B cell (primary cell): ENCODE measurements at regions not wholly inside any gene's neighbourhood (a gene's known extent, or its start where the extent isn't known, plus 50 kb on each side); places are given as distances from the start of the nearest gene placed in this dataset.

Experiments used
- ATAC-seq: fragments of 200-7000 bp; cut with Tn5 transposase; one replicate; pipeline ENCODE4 v1.10.0; 2021; ENCODE audit warnings: low read depth, mild to moderate bottlenecking, moderate number of reproducible peaks, moderate library complexity
- CTCF ChIA-PET: fragments of 350-600 bp; sonication (Branson Sonifier 250); formaldehyde crosslinking; loops from one replicate; lab custom pipeline; 2021; ENCODE audit warnings: antibody characterized with exemption, inconsistent platforms; lab: Charles Lee
- POLR2A ChIA-PET: fragments of 350-600 bp; sonication (Branson Sonifier 250); formaldehyde crosslinking; loops from one replicate; lab custom pipeline; 2021; ENCODE audit warnings: antibody characterized with exemption; lab: Charles Lee
- DNase-seq: peaks from one replicate; pipeline ENCODE4 v3.0.0; 2013
- H2AFZ ChIP-seq: 2 replicates; pipeline ENCODE4 v1.6.1; 2012; ENCODE audit warnings: mild to moderate bottlenecking, low read depth, low read length; ENCODE audit not compliant: insufficient read depth, poor library complexity, severe bottlenecking
- H3K27ac ChIP-seq, 2 donors: 1 replicate in 1 of 2; 2 replicates in 1 of 2; pipeline ENCODE4 v1.5.1; 2012 to 2013; ENCODE audit warnings: low read length in 2 of 2, mild to moderate bottlenecking in 2 of 2, moderate library complexity in 1 of 2
- H3K27me3 ChIP-seq, 4 experiments: fragments of 200-600 bp in 1 of 4; sonication (generic) in 1 of 4; replicated peaks in 1 of 4; 1 replicate in 2 of 4; 2 replicates in 2 of 4; pipeline versions ENCODE4 v1.6.1 to v1.7.0; 2013 to 2016; ENCODE audit warnings: low read length in 3 of 4, mild to moderate bottlenecking in 2 of 4, mixed read lengths in 1 of 4, moderate library complexity in 1 of 4; ENCODE audit not compliant: insufficient read depth in 4 of 4, control insufficient read depth in 3 of 4; ENCODE audit errors: control extremely low read depth in 1 of 4
- H3K36me3 ChIP-seq, 2 experiments: replicated peaks in 1 of 2; 1 replicate in 1 of 2; 2 replicates in 1 of 2; pipeline versions ENCODE4 v1.6.1 to v1.7.1; 2013; ENCODE audit warnings: low read length in 1 of 2; ENCODE audit not compliant: insufficient read depth in 2 of 2, control insufficient read depth in 1 of 2; ENCODE audit errors: control extremely low read depth in 1 of 2, extremely low read depth in 1 of 2
- H3K4me1 ChIP-seq, 2 donors: fragments of 200-600 bp in 1 of 2; sonication (generic) in 1 of 2; 1 replicate in 1 of 2; 2 replicates in 1 of 2; pipeline versions ENCODE4 v1.5.1 to v1.6.1; 2013 to 2017; ENCODE audit warnings: low read length in 2 of 2; ENCODE audit not compliant: control insufficient read depth in 2 of 2, insufficient read depth in 2 of 2
- H3K4me2 ChIP-seq: replicated peaks from 2 replicates; pipeline ENCODE3; 2012; ENCODE audit warnings: mild to moderate bottlenecking, low read depth, low read length; ENCODE audit not compliant: poor library complexity, severe bottlenecking
- H3K4me3 ChIP-seq, 5 experiments: fragments of 200-600 bp in 1 of 5; sonication (generic) in 1 of 5; 1 replicate in 3 of 5; 2 replicates in 2 of 5; pipeline versions ENCODE4 v1.5.1 to v1.7.0; 2011 to 2016; ENCODE audit warnings: low read length in 4 of 5, mild to moderate bottlenecking in 4 of 5, low read depth in 2 of 5, control low read depth in 1 of 5, moderate library complexity in 1 of 5; ENCODE audit not compliant: insufficient read depth in 1 of 5; ENCODE audit errors: control extremely low read depth in 1 of 5, extremely low read depth in 1 of 5
- H3K79me2 ChIP-seq: fragments of 200-600 bp; sonication (generic); one replicate; pipeline ENCODE4 v1.6.0; 2016; ENCODE audit warnings: low read length; ENCODE audit not compliant: control insufficient read depth, insufficient read depth
- H3K9ac ChIP-seq: fragments of 200-600 bp; sonication (generic); 2 replicates; pipeline ENCODE4 v1.6.1; 2017; ENCODE audit warnings: mild to moderate bottlenecking, low read length, moderate library complexity
- H3K9me3 ChIP-seq, 3 donors: one replicate each; pipeline versions ENCODE4 v1.6.1 to v1.7.1; 2013; ENCODE audit warnings: low read length in 2 of 3; ENCODE audit not compliant: control insufficient read depth in 2 of 3, insufficient read depth in 1 of 3; ENCODE audit errors: control extremely low read depth in 1 of 3
- H4K20me1 ChIP-seq: 2 replicates; pipeline ENCODE4 v1.6.0; 2012; ENCODE audit warnings: mild to moderate bottlenecking, low read length; ENCODE audit not compliant: insufficient read depth, control insufficient read depth, poor library complexity, severe bottlenecking
- H3K27ac Mint-ChIP-seq: one replicate; pipeline ENCODE4 v1.8.0; 2021; ENCODE audit warnings: mixed read lengths
- H3K27me3 Mint-ChIP-seq: one replicate; pipeline ENCODE4 v1.8.0; 2021; ENCODE audit warnings: mixed read lengths
- H3K4me1 Mint-ChIP-seq: one replicate; pipeline ENCODE4 v1.8.0; 2021; ENCODE audit warnings: mixed read lengths
- H3K4me3 Mint-ChIP-seq: one replicate; pipeline ENCODE4 v1.8.0; 2021; ENCODE audit warnings: mixed read lengths
- H3K9me3 Mint-ChIP-seq: one replicate; pipeline ENCODE4 v1.8.0; 2022; ENCODE audit warnings: mixed read lengths; ENCODE audit not compliant: insufficient read depth
- EZH2 ChIP-seq: IDR thresholded peaks from 2 replicates; pipeline ENCODE4 v1.6.1; 2012; ENCODE audit warnings: borderline replicate concordance, low read depth, mild to moderate bottlenecking, moderate library complexity, low read length; ENCODE audit not compliant: insufficient read depth, poor library complexity, severe bottlenecking
- WGBS: methylation state at CpG from one replicate; pipeline ENCODE4 v1.1.5; 2013; ENCODE audit warnings: missing lambda C conversion rate; ENCODE audit not compliant: insufficient coverage; 5-methylcytosine and 5-hydroxymethylcytosine counted together
- intact Hi-C: fragments of 100-400 bp; cut with micrococcal nuclease; formaldehyde crosslinking; loops from one replicate; pipeline ENCODE4 v1.10.0; 2022
- TF ChIP-seq, protein P1 (sequence below): fragments of 200-600 bp; IDR thresholded peaks from one replicate; pipeline ENCODE4 v1.8.0; 2022; ENCODE audit warnings: antibody characterized with exemption, mild to moderate bottlenecking

- no peaks in the 10 kb centered on the region for H3K9me3 ChIP-seq
- intact Hi-C loops = no loop called here
- no peak overlapping the region for H3K4me2 ChIP-seq
- Mint-ChIP-seq H3K9me3 (no peaks in the 10 kb centered on the region), H3K4me1 (no peaks in the 10 kb centered on the region), H3K27me3 (no peaks in the 10 kb centered on the region), H3K4me3 (no peak overlapping the region), H3K27ac (no peak overlapping the region)
- no peaks in the 10 kb centered on the region for H4K20me1 ChIP-seq
- H3K36me3 ChIP-seq = no peaks in the 10 kb centered on the region
- DNase-seq = no peak
- H3K79me2 ChIP-seq = no peaks in the 10 kb centered on the region
- H3K27me3 ChIP-seq = no peaks in the 10 kb centered on the region
- H3K27ac ChIP-seq = no peak overlapping the region
- ATAC-seq = no peak
- no peak overlapping the region for H3K9ac ChIP-seq
- TF ChIP-seq EZH2 = no peak
- TF ChIP-seq, protein P1, sequence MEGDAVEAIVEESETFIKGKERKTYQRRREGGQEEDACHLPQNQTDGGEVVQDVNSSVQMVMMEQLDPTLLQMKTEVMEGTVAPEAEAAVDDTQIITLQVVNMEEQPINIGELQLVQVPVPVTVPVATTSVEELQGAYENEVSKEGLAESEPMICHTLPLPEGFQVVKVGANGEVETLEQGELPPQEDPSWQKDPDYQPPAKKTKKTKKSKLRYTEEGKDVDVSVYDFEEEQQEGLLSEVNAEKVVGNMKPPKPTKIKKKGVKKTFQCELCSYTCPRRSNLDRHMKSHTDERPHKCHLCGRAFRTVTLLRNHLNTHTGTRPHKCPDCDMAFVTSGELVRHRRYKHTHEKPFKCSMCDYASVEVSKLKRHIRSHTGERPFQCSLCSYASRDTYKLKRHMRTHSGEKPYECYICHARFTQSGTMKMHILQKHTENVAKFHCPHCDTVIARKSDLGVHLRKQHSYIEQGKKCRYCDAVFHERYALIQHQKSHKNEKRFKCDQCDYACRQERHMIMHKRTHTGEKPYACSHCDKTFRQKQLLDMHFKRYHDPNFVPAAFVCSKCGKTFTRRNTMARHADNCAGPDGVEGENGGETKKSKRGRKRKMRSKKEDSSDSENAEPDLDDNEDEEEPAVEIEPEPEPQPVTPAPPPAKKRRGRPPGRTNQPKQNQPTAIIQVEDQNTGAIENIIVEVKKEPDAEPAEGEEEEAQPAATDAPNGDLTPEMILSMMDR = no peak
- H3K4me3 ChIP-seq = no peak overlapping the region
- H2AFZ ChIP-seq = no peak overlapping the region
- H3K4me1 ChIP-seq = no peaks in the 10 kb centered on the region
- ChIA-PET CTCF (no interaction called here), POLR2A (no interaction called here)
Measured at GRCh38 chr18:65498605-65499004, 252.2 kb upstream of the CDH7 start.

DNA sequence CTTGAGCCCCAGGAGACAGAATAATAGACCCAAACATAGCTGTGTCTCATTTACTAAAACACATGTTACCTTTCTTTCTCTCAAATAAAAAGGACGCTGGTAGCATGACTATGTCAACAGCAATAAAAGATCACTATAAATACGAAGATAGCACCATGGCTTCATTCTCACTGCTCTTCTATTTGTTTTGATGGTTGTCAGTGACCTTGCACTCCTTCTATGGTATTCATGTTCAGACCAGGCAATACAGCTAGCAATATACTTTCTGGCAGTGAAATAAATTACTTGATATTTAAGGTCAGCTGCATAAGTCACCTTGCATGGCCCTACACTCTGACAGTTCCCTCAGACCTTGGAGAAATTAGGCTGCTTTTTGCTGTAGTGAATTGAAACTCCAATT is 263.2 kb upstream of the CDH7 start:
- Histone ChIP-seq H3K27me3 (no peaks in the 10 kb centered on the region), H4K20me1 (no peaks in the 10 kb centered on the region), H2AFZ (no peak overlapping the region), H3K9me3 (no peaks in the 10 kb centered on the region), H3K9ac (no peak overlapping the region), H3K4me3 (no peak overlapping the region), H3K27ac (no peak overlapping the region), H3K36me3 (no peaks in the 10 kb centered on the region), H3K79me2 (no peaks in the 10 kb centered on the region), H3K4me2 (no peak overlapping the region), H3K4me1 (no peaks in the 10 kb centered on the region)
- Mint-ChIP-seq H3K27ac (no peak overlapping the region), H3K4me3 (no peak overlapping the region), H3K9me3 (no peaks in the 10 kb centered on the region), H3K4me1 (no peaks in the 10 kb centered on the region), H3K27me3 (no peaks in the 10 kb centered on the region)
- WGBS = 86% methylated on average over 1 of the region's 2 CpGs
- intact Hi-C loops = no loop called here
- ChIA-PET POLR2A (no interaction called here), CTCF (no interaction called here)
- ATAC-seq (no peak), DNase-seq (no peak)
- no peak for TF ChIP-seq EZH2
- TF ChIP-seq, protein P1 = no peak
